ENCODE measurements at regions not wholly inside any gene's neighbourhood (a gene's known extent, or its start where the extent isn't known, plus 50 kb on each side); places are given as distances from the start of the nearest gene placed in this dataset.
"Not testable (repeated sequence)": the region's sequence is repeated elsewhere in the genome, so short reads cannot be mapped to it uniquely, and the experiment has no call there.

GRCh38 chr5:98173334-98173733 is 600.1 kb upstream of the RGMB start:
- intact Hi-C loops (cut with DNase I) = no loop called here
- Histone ChIP-seq H3K27ac (no peak overlapping the region), H3K27me3 (no peaks in the 10 kb centered on the region), H3K4me3 (replicated peaks in 1 of 3) (no peak overlapping the region), H3K4me1 (no peaks in the 10 kb centered on the region), H3K9me3 (no peaks in the 10 kb centered on the region), H3K36me3 (no peaks in the 10 kb centered on the region)
- no peak for DNase-seq
- TF ChIP-seq POLR2A (IDR thresholded peaks at IDR 0.05) (no peak), CTCF (IDR thresholded peaks at IDR 0.05) (no peak)

- no peak for TF ChIP-seq CTCF (IDR thresholded peaks at IDR 0.05)
- no peak for TF ChIP-seq POLR2A (IDR thresholded peaks at IDR 0.05)
- no peaks in the 10 kb centered on the region for H3K27me3 ChIP-seq
Observed at GRCh38 chr5:98175474-98175873, 598.0 kb upstream of the RGMB start.

GRCh38 chr5:98179791-98180755 is 593.4 kb upstream of the RGMB start:
- 59 to 76% methylated on average over 6 to 8 of the region's 8 CpGs for WGBS, 2 donors
- no peak for DNase-seq
- H3K9me3 ChIP-seq = no peaks in the 10 kb centered on the region
- H3K36me3 ChIP-seq = no peaks in the 10 kb centered on the region
- intact Hi-C loops (cut with DNase I) = no loop called here
- no peaks in the 10 kb centered on the region for H3K4me1 ChIP-seq
- no peak overlapping the region for H3K27ac ChIP-seq
- H3K27me3 ChIP-seq = no peaks in the 10 kb centered on the region
- no peak overlapping the region for H3K4me3 ChIP-seq (replicated peaks in 1 of 3)
- no peak for TF ChIP-seq CTCF (IDR thresholded peaks at IDR 0.05)
- no peak for TF ChIP-seq POLR2A (IDR thresholded peaks at IDR 0.05)

More at GRCh38 chr5:98175474-98175873, 598.0 kb upstream of the RGMB start:
- Histone ChIP-seq H3K4me1 (no peaks in the 10 kb centered on the region), H3K4me3 (replicated peaks in 1 of 3) (no peak overlapping the region), H3K27ac (no peak overlapping the region), H3K36me3 (no peaks in the 10 kb centered on the region), H3K9me3 (no peaks in the 10 kb centered on the region)
- DNase-seq = no peak
- intact Hi-C loops (cut with DNase I) = no loop called here

DNA sequence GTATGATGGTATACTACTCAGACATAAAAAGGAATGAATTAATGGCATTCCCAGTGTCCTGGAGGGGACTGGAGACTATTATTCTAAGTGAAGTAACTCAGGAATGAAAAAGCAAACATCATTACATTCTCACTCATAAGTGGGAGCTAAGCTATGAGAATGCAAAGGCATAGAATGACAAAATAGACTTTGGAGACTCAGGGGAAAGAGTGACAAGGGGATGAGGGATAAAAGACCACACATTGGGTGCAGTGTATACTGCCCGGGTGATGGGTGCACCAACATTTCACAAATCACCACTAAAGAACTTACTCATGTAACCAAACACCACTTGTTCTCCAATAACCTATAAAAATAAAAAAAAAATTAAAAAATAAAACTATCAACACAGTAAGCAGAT is 587.3 kb upstream of the RGMB start:
- H3K27ac ChIP-seq = no peak overlapping the region
- TF ChIP-seq CTCF (IDR thresholded peaks at IDR 0.05) (no peak), POLR2A (IDR thresholded peaks at IDR 0.05) (no peak)
- no peaks in the 10 kb centered on the region for H3K36me3 ChIP-seq
- no peaks in the 10 kb centered on the region for H3K4me1 ChIP-seq
- DNase-seq = no peak
- 72 to 79% methylated on average over 1 of the region's 1 CpG for WGBS, 2 donors
- no peak overlapping the region for H3K4me3 ChIP-seq (replicated peaks in 1 of 3)
- intact Hi-C loops (cut with DNase I) = no loop called here
- H3K27me3 ChIP-seq = no peaks in the 10 kb centered on the region
- H3K9me3 ChIP-seq = no peaks in the 10 kb centered on the region

DNA sequence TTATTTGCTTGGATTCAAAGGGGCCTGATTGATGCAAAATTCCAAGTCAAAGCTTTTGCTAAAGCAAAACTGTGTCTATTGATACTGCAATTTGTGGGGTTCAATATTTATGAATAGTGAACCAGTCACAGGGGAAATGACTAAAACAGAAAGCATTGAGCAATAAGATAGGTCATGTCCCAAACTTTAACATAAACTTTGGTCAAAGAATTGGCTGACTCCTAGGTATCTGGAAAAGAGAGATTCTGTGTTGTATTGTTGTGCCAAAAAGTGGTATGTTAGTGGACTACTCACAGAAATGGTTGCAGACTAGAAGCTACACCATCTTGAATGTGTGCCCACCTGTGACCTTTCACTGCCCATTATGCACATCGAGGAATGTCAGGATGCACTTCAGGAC is 585.5 kb upstream of the RGMB start:
- no peak overlapping the region for H3K4me3 ChIP-seq (replicated peaks in 1 of 3)
- no peak for TF ChIP-seq CTCF (IDR thresholded peaks at IDR 0.05)
- no peak for TF ChIP-seq POLR2A (IDR thresholded peaks at IDR 0.05)
- no peaks in the 10 kb centered on the region for H3K4me1 ChIP-seq
- H3K36me3 ChIP-seq = no peaks in the 10 kb centered on the region
- no peaks in the 10 kb centered on the region for H3K9me3 ChIP-seq
- WGBS, 2 donors = 32 to 44% methylated on average over 1 of the region's 1 CpG
- H3K27me3 ChIP-seq = no peaks in the 10 kb centered on the region
- no peak for DNase-seq
- intact Hi-C loops (cut with DNase I) = no loop called here
- no peak overlapping the region for H3K27ac ChIP-seq

GRCh38 chr5:98190344-98190743 is 583.1 kb upstream of the RGMB start:
- H3K9me3 ChIP-seq; H3K27ac ChIP-seq; H3K4me1 ChIP-seq; H3K36me3 ChIP-seq; H3K27me3 ChIP-seq; intact Hi-C loops (cut with DNase I); H3K4me3 ChIP-seq (replicated peaks in 1 of 3); DNase-seq: not testable (repeated sequence)
- 86 to 90% methylated on average over 4 of the region's 4 CpGs for WGBS, 2 donors
